HG03520 (cell line): ENCODE measurements at regions not wholly inside any gene's neighbourhood (a gene's known extent, or its start where the extent isn't known, plus 50 kb on each side); places are given as distances from the start of the nearest gene placed in this dataset.

ENCODE experiments used
- ATAC-seq: cut with Tn5 transposase; IDR thresholded peaks from one replicate; pipeline ENCODE4 v1.9.1; 2021; ENCODE audit warnings: mild to moderate bottlenecking, moderate library complexity; ENCODE audit not compliant: unreplicated experiment

GRCh38 chr12:45585522-45586230 lies 143.8 kb upstream of the ARID2 start:
- no peak for ATAC-seq

GRCh38 chr12:45586486-45586885 lies 143.0 kb upstream of the ARID2 start:
- ATAC-seq: no peak

GRCh38 chr12:45587012-45587411 lies 142.5 kb upstream of the ARID2 start:
- ATAC-seq: no peak

- no peak for ATAC-seq
Measured at GRCh38 chr12:45587877-45588533, 141.5 kb upstream of the ARID2 start.

- no peak for ATAC-seq
Measured at GRCh38 chr12:45590646-45591045, 138.9 kb upstream of the ARID2 start.

GRCh38 chr12:45591635-45592034 lies 137.9 kb upstream of the ARID2 start:
- ATAC-seq: no peak

GRCh38 chr12:45596366-45596765 lies 133.1 kb upstream of the ARID2 start:
- ATAC-seq: no peak

- no peak for ATAC-seq
Measured at GRCh38 chr12:45598336-45598735, 131.2 kb upstream of the ARID2 start.

GRCh38 chr12:45598761-45599160 lies 130.7 kb upstream of the ARID2 start:
- no peak for ATAC-seq

GRCh38 chr12:45599196-45599595 lies 130.3 kb upstream of the ARID2 start:
- ATAC-seq: no peak

- ATAC-seq: no peak
Measured at GRCh38 chr12:45601390-45601789, 128.1 kb upstream of the ARID2 start.

- ATAC-seq: no peak
Measured at GRCh38 chr12:45601888-45602287, 127.6 kb upstream of the ARID2 start.

GRCh38 chr12:45605624-45606023 lies 123.9 kb upstream of the ARID2 start:
- ATAC-seq: no peak

GRCh38 chr12:45611061-45611460 lies 118.4 kb upstream of the ARID2 start:
- no peak for ATAC-seq

GRCh38 chr12:45611495-45611894 lies 118.0 kb upstream of the ARID2 start:
- no peak for ATAC-seq

- ATAC-seq: no peak
Measured at GRCh38 chr12:45612044-45612794, 117.3 kb upstream of the ARID2 start.

- ATAC-seq: no peak
Measured at GRCh38 chr12:45613296-45613695, 116.2 kb upstream of the ARID2 start.

- no peak for ATAC-seq
Measured at GRCh38 chr12:45613855-45614254, 115.7 kb upstream of the ARID2 start.

- ATAC-seq: no peak
Measured at GRCh38 chr12:45615268-45615667, 114.2 kb upstream of the ARID2 start.

GRCh38 chr12:45619736-45620135 lies 109.8 kb upstream of the ARID2 start:
- ATAC-seq: no peak

- ATAC-seq: no peak
Measured at GRCh38 chr12:45621703-45622102, 107.8 kb upstream of the ARID2 start.
